ENCODE measurements at regions not wholly inside any gene's neighbourhood (a gene's known extent, or its start where the extent isn't known, plus 50 kb on each side); places are given as distances from the start of the nearest gene placed in this dataset.
A peak's percentile ranks its signal among the peaks of the same experiment; 100 is the strongest.

- TF ChIP-seq POLR2AphosphoS5 (IDR thresholded peaks at IDR 0.05; ENCODE audit: insufficient read depth, low read depth, low read length) = no peak
- no peak for TF ChIP-seq EZH2 (IDR thresholded peaks at IDR 0.05; ENCODE audit: borderline replicate concordance, low read depth, low read length, severe bottlenecking)
- TF ChIP-seq, protein P1, sequence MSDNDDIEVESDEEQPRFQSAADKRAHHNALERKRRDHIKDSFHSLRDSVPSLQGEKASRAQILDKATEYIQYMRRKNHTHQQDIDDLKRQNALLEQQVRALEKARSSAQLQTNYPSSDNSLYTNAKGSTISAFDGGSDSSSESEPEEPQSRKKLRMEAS (IDR thresholded peaks at IDR 0.05; ENCODE audit: insufficient read depth, insufficient read length) = no peak
- no peak for TF ChIP-seq POLR2A (IDR thresholded peaks at IDR 0.05; ENCODE audit: low read depth, low read length)
- TF ChIP-seq, protein P2, sequence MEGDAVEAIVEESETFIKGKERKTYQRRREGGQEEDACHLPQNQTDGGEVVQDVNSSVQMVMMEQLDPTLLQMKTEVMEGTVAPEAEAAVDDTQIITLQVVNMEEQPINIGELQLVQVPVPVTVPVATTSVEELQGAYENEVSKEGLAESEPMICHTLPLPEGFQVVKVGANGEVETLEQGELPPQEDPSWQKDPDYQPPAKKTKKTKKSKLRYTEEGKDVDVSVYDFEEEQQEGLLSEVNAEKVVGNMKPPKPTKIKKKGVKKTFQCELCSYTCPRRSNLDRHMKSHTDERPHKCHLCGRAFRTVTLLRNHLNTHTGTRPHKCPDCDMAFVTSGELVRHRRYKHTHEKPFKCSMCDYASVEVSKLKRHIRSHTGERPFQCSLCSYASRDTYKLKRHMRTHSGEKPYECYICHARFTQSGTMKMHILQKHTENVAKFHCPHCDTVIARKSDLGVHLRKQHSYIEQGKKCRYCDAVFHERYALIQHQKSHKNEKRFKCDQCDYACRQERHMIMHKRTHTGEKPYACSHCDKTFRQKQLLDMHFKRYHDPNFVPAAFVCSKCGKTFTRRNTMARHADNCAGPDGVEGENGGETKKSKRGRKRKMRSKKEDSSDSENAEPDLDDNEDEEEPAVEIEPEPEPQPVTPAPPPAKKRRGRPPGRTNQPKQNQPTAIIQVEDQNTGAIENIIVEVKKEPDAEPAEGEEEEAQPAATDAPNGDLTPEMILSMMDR (IDR thresholded peaks at IDR 0.05; ENCODE audit: extremely low read depth in 1 of 2, insufficient read depth in 1 of 2, low read depth in 1 of 2, low read length in 2 of 2) = no peak
- TF ChIP-seq JUN (IDR thresholded peaks at IDR 0.05; ENCODE audit: borderline replicate concordance, insufficient read depth, insufficient read length, low read depth) = peak; percentile 16
- no peak for TF ChIP-seq MYC (IDR thresholded peaks at IDR 0.05; ENCODE audit: low read depth, low read length)
Measured at GRCh38 chr12:127125607-127126259, 1141.2 kb upstream of the TMEM132C start.

All from endothelial cell of umbilical vein (primary cell).